H1 (cell line): ENCODE measurements at regions not wholly inside any gene's neighbourhood (a gene's known extent, or its start where the extent isn't known, plus 50 kb on each side); places are given as distances from the start of the nearest gene placed in this dataset.

ENCODE experiments used
- CHD1 ChIP-seq: IDR thresholded peaks from 2 replicates; pipeline ENCODE4 v1.6.1; 2012; ENCODE audit warnings: low read depth, low read length, improper control_type of control experiment
- CTCF ChIP-seq, 3 experiments: IDR thresholded peaks; 1 replicate in 2 of 3; 2 replicates in 1 of 3; pipeline versions ENCODE4 v1.5.1 to v1.6.1; 2011; ENCODE audit warnings: low read length in 3 of 3, mild to moderate bottlenecking in 3 of 3, inconsistent platforms in 2 of 3, low read depth in 1 of 3, moderate library complexity in 1 of 3; ENCODE audit not compliant: insufficient read depth in 1 of 3; ENCODE audit errors: control extremely low read depth in 1 of 3
- EP300 ChIP-seq, 2 experiments: IDR thresholded peaks; 1 replicate in 1 of 2; 2 replicates in 1 of 2; pipeline ENCODE4 v1.6.1; 2011 to 2012; ENCODE audit warnings: low read depth in 2 of 2, low read length in 2 of 2, mild to moderate bottlenecking in 2 of 2, borderline replicate concordance in 1 of 2, inconsistent platforms in 1 of 2, moderate library complexity in 1 of 2
- EZH2 ChIP-seq: fragments of 200-600 bp; sonication (generic); IDR thresholded peaks from 2 replicates; pipeline ENCODE4 v1.7.1; 2012; ENCODE audit warnings: low read depth, mild to moderate bottlenecking, moderate library complexity, low read length, inconsistent platforms; ENCODE audit not compliant: severe bottlenecking
- FOSL1 ChIP-seq: IDR thresholded peaks from 2 replicates; pipeline ENCODE4 v1.6.1; 2011; ENCODE audit warnings: mild to moderate bottlenecking, low read depth, low read length, moderate library complexity; ENCODE audit not compliant: insufficient read depth
- HDAC6 ChIP-seq: IDR thresholded peaks from one replicate; pipeline ENCODE4 v1.7.1; 2012; ENCODE audit warnings: low read depth, mild to moderate bottlenecking, inconsistent platforms, low read length, moderate library complexity
- JUN ChIP-seq: IDR thresholded peaks from 2 replicates; pipeline ENCODE4 v1.6.1; 2011; ENCODE audit warnings: low read depth, mild to moderate bottlenecking, improper control_type of control experiment, low read length
- NRF1 ChIP-seq: IDR thresholded peaks from 2 replicates; pipeline ENCODE4 v1.6.1; 2011; ENCODE audit warnings: mild to moderate bottlenecking, low read depth, low read length, improper control_type of control experiment
- POLR2A ChIP-seq, 2 experiments: IDR thresholded peaks; 1 replicate in 1 of 2; 2 replicates in 1 of 2; pipeline ENCODE4 v1.6.1; 2011; ENCODE audit warnings: low read depth in 2 of 2, low read length in 2 of 2, mild to moderate bottlenecking in 2 of 2; ENCODE audit errors: control extremely low read depth in 1 of 2
- POLR2AphosphoS5 ChIP-seq: IDR thresholded peaks from 2 replicates; pipeline ENCODE4 v1.6.1; 2011; ENCODE audit warnings: low read depth, low read length
- SP1 ChIP-seq: IDR thresholded peaks from 2 replicates; pipeline ENCODE4 v1.6.1; 2011; ENCODE audit warnings: low read depth, low read length
- TBP ChIP-seq: IDR thresholded peaks from 2 replicates; pipeline ENCODE4 v1.6.1; 2011; ENCODE audit warnings: low read depth, low read length, improper control_type of control experiment

GRCh38 chrY:16106613-16107012 is 1582.3 kb downstream of the NLGN4Y start:
- no peak for TF ChIP-seq FOSL1
- TF ChIP-seq TBP: no peak
- TF ChIP-seq NRF1: no peak
- TF ChIP-seq CTCF (IDR thresholded peaks at IDR 0.05; ENCODE audit: control extremely low read depth in 1 of 3, insufficient read depth in 1 of 3, low read depth in 1 of 3, low read length in 3 of 3): no peak
- TF ChIP-seq EP300 (IDR thresholded peaks at IDR 0.05; ENCODE audit: borderline replicate concordance in 1 of 2, low read depth in 2 of 2, low read length in 2 of 2): no peak
- no peak for TF ChIP-seq CHD1
- TF ChIP-seq POLR2AphosphoS5: no peak
- TF ChIP-seq SP1: no peak
- no peak for TF ChIP-seq JUN
- TF ChIP-seq POLR2A (IDR thresholded peaks at IDR 0.05; ENCODE audit: control extremely low read depth in 1 of 2, low read depth in 2 of 2, low read length in 2 of 2): no peak
- TF ChIP-seq EZH2: no peak
- no peak for TF ChIP-seq HDAC6
